GM12878 (cell line): ENCODE measurements at regions not wholly inside any gene's neighbourhood (a gene's known extent, or its start where the extent isn't known, plus 50 kb on each side); places are given as distances from the start of the nearest gene placed in this dataset.
A peak's percentile ranks its signal among the peaks of the same experiment; 100 is the strongest.

ENCODE experiments used
- ATAC-seq: fragments of 200-7000 bp; cut with Tn5 transposase; 3 replicates; pipeline ENCODE4 v1.9.1; 2020; ENCODE audit warnings: mild to moderate bottlenecking, moderate library complexity
- BruUV-seq: library from RNA; stranded (reverse); fragments of 400-500 nt; replicated peaks from 2 replicates; lab custom pipeline; 2021; lab: Mats Ljungman, UMichigan
- CTCF ChIA-PET: fragments of 300-600 bp; sonication (Branson Sonifier 250); formaldehyde crosslinking; extraction: SDS; loops from one replicate; lab custom pipeline; 2021; ENCODE audit warnings: inconsistent platforms; lab: Yijun Ruan, JAX
- POLR2A ChIA-PET: fragments of 350-600 bp; formaldehyde crosslinking; extraction: SDS; loops from one replicate; lab custom pipeline; 2021; ENCODE audit warnings: inconsistent platforms; lab: Charles Lee
- RAD21 ChIA-PET: fragments of 300-600 bp; sonication (Branson Sonifier 250); formaldehyde crosslinking; loops from one replicate; lab custom pipeline; 2023; ENCODE audit warnings: antibody characterized with exemption; ENCODE audit not compliant: unreplicated experiment; lab: Charles Lee
- SMC1A ChIA-PET: fragments of 300-600 bp; sonication (Branson Sonifier 250); formaldehyde crosslinking; loops from one replicate; lab custom pipeline; 2023; ENCODE audit not compliant: unreplicated experiment, uncharacterized antibody; lab: Charles Lee
- DNase-seq: peaks from one replicate; pipeline ENCODE4 v3.0.0-alpha.2; 2011; ENCODE audit warnings: low read depth, low spot score
- FAIRE-seq: peaks from 3 replicates; lab custom pipeline; 2011; peaks lifted over from hg19 to GRCh38; lab: Jason Lieb, UNC
- H2AFZ ChIP-seq: 2 replicates; pipeline ENCODE4 v1.6.0; 2011; ENCODE audit warnings: low read depth, low read length, control low read depth; ENCODE audit not compliant: control insufficient read depth
- H3K27ac ChIP-seq: 2 replicates; pipeline ENCODE4 v1.5.1; 2011; ENCODE audit warnings: control low read depth; ENCODE audit not compliant: control insufficient read depth, insufficient read depth
- H3K27me3 ChIP-seq, 2 experiments: replicated peaks in 1 of 2; 2 replicates each; pipeline versions ENCODE4 v1.6.0 to v1.6.1; 2011; ENCODE audit warnings: low read length in 1 of 2; ENCODE audit not compliant: control insufficient read depth in 2 of 2, insufficient read depth in 2 of 2
- H3K36me3 ChIP-seq, 2 experiments: 2 replicates each; pipeline ENCODE4 v1.5.1; 2011; ENCODE audit warnings: low read length in 1 of 2; ENCODE audit not compliant: control insufficient read depth in 2 of 2, insufficient read depth in 2 of 2
- H3K4me1 ChIP-seq: 2 replicates; pipeline ENCODE4 v1.6.1; 2011; ENCODE audit warnings: mild to moderate bottlenecking, low read length, moderate library complexity, mixed read lengths; ENCODE audit not compliant: control insufficient read depth, insufficient read depth
- H3K4me2 ChIP-seq: 2 replicates; pipeline ENCODE4 v1.6.0; 2011; ENCODE audit warnings: control low read depth; ENCODE audit not compliant: control insufficient read depth, insufficient read depth
- H3K4me3 ChIP-seq: fragments of 200-600 bp; sonication (generic); 2 replicates; pipeline ENCODE4 v1.5.1; 2016
- H3K79me2 ChIP-seq: 2 replicates; pipeline ENCODE4 v1.6.0; 2011; ENCODE audit warnings: low read length; ENCODE audit not compliant: control insufficient read depth, insufficient read depth
- H3K9ac ChIP-seq: 2 replicates; pipeline ENCODE4 v1.8.0; 2011; ENCODE audit warnings: low read length, control low read depth, mixed read lengths; ENCODE audit not compliant: control insufficient read depth, insufficient read depth
- H3K9me3 ChIP-seq: replicated peaks from 3 replicates; pipeline ENCODE4 v1.5.1; 2011; ENCODE audit warnings: mild to moderate bottlenecking, low read length; ENCODE audit not compliant: control insufficient read depth, insufficient read depth
- H4K20me1 ChIP-seq: 2 replicates; pipeline ENCODE4 v1.6.0; 2011; ENCODE audit not compliant: control insufficient read depth, insufficient read depth
- CBX5 ChIP-seq: sonication (generic); IDR thresholded peaks from 2 replicates; pipeline ENCODE4 v1.6.1; 2016; ENCODE audit warnings: low read depth, moderate library complexity, mild to moderate bottlenecking, inconsistent platforms
- CEBPB ChIP-seq, 2 experiments: fragments of 150-350 bp in 1 of 2; IDR thresholded peaks; 2 replicates each; pipeline ENCODE4 v1.6.1; 2012 to 2014; ENCODE audit warnings: low read depth in 2 of 2, low read length in 2 of 2, borderline replicate concordance in 1 of 2, inconsistent platforms in 1 of 2
- TARDBP ChIP-seq: IDR thresholded peaks from 2 replicates; pipeline ENCODE4 v1.6.1; 2016; ENCODE audit warnings: borderline replicate concordance
- ZNF384 ChIP-seq: IDR thresholded peaks from 2 replicates; pipeline ENCODE4 v1.6.1; 2012; ENCODE audit warnings: low read depth, mild to moderate bottlenecking, low read length, improper control_type of control experiment, borderline replicate concordance
- ZNF687 ChIP-seq: fragments of 450-650 bp; IDR thresholded peaks from 2 replicates; pipeline ENCODE4 v1.6.1; 2017; ENCODE audit warnings: mild to moderate bottlenecking, moderate library complexity
- WGBS: methylation state at CpG from one replicate; pipeline ENCODE4 v1.1.6; 2016; ENCODE audit warnings: low lambda C conversion rate; ENCODE audit not compliant: insufficient replicate concordance, insufficient coverage; ENCODE audit errors: missing lambda C conversion rate; 5-methylcytosine and 5-hydroxymethylcytosine counted together
- in situ Hi-C: fragments of 300-500 bp; cut with MboI; formaldehyde crosslinking; loops from 9 replicates; pipeline ENCODE4 v1.14.3; 2018; ENCODE audit warnings: mixed read lengths
- intact Hi-C: fragments of 100-400 bp; cut with micrococcal nuclease; formaldehyde crosslinking; loops from one replicate; pipeline ENCODE4 v1.14.2; 2022; ENCODE audit not compliant: unreplicated experiment

DNA sequence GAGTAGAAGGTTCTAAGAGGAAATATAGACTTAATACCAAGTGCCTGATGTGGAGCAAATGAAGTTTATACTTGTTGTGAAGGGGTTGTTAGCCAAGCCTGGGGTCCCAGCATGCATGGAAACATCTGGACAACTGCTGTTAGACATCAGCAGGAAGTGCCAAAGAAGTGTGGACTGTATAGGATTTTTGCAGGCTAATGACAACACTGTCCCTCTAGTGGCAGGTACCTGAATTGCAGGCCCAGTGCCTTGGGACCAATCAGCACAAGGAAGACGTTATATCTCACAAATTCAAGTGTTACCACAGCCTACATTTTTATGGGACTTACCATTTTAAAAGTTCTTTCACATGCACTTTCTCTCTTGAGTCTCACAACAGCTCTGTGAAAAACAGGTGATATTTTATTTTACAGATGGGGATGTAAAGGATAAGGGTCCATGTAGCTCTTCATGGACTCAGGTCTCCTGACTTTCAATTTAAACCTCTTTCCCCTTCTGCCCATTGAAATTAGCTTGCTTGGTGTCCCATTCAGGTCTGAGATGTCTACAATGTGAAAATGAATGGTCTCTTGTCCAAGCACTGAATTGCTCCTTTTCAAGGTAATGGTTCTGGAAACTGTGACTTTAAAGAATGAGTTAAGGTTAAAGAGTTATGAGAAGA, 89.0 kb upstream of the MAP1B start (continued):
- no peak for TF ChIP-seq ZNF687
- no peak for TF ChIP-seq TARDBP
- no peak for TF ChIP-seq CEBPB (IDR thresholded peaks at IDR 0.05; ENCODE audit: borderline replicate concordance in 1 of 2, low read depth in 2 of 2, low read length in 2 of 2)
- TF ChIP-seq CBX5: 0 out of 2 replicates have a peak, but pooled peaks have one; percentile 28
- TF ChIP-seq, all 136 proteins: peak for 4

DNA sequence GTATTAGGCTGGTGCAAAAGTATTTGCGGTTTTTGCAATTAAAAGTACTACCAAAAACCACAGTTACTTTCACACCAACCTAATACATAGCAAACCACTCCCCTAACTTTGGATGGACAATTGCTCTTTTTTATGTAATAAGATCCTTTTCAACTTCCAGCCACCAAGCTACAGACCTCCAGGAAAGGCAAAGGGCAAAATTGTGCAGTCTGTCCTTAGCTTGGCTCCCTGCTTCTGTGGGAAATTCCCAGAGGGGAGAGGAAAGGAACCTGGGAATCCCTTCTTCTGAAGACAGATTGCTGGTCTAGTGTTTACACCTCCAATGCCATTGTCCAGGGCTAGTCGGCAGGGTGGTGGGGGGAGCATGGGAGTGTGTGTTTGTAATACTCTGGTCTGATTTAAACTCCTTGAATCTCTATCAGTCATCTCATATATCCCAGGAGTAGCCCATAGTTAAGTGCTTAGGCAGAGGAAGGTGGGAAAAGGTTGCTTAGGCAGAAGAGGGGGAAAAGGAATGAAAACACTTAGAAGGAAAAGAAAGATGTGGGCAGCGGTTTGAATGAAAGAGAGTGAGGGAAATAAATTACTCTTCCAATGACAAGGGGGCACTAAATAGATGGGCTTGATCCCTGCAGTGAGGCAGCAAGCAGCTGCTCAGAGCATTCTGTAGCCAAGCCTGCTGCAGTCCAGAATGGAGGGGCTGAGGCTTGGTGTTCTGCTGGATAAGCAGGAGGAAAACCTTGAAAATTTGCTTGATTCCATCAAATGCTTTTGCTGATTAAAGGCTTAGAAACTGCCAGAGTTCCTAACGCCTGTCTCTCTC, 86.9 kb upstream of the MAP1B start:
- no peaks in the 10 kb centered on the region for H3K79me2 ChIP-seq
- in situ Hi-C loops (no loop called here), intact Hi-C loops (no loop called here)
- ChIA-PET RAD21 (no interaction called here), POLR2A (no interaction called here), CTCF (interaction anchor here (3.5 kb wide), 1 partner anchor 238 kb away, joined by 11 read pairs; no protein-coding TSS in a partner anchor)
- H3K4me3 ChIP-seq: no peak overlapping the region
- H2AFZ ChIP-seq: no peak overlapping the region
- FAIRE-seq (no peak), ATAC-seq (no peak)
- no peak overlapping the region for H3K27ac ChIP-seq
- H3K4me2 ChIP-seq: no peak overlapping the region
- no peaks in the 10 kb centered on the region; the same call in 1 of the 3 replicates for H3K9me3 ChIP-seq
- 10% methylated on average over 4 of the region's 4 CpGs for WGBS
- H3K9ac ChIP-seq: no peak overlapping the region
- no peaks in the 10 kb centered on the region for H3K4me1 ChIP-seq
- H3K27me3 ChIP-seq: no peaks in the 10 kb centered on the region; a peak in 1 of 4 replicates
- no peak for TF ChIP-seq ZNF384
- TF ChIP-seq, all 136 proteins: peak for 0
- H3K36me3 ChIP-seq: no peaks in the 10 kb centered on the region
- no peak for DNase-seq
- H4K20me1 ChIP-seq: no peaks in the 10 kb centered on the region
- BruUV-seq: no TSS peak
- SMC1A ChIA-PET: no interaction called here
